KMS-11 (cell line): ENCODE measurements at regions not wholly inside any gene's neighbourhood (a gene's known extent, or its start where the extent isn't known, plus 50 kb on each side); places are given as distances from the start of the nearest gene placed in this dataset.

Source experiments
- H2AFZ ChIP-seq: fragments of 200-600 bp; sonication (generic); 2 replicates; pipeline ENCODE4 v1.6.1; 2016; ENCODE audit warnings: antibody characterized with exemption, mixed run types, low read depth
- H3K27ac ChIP-seq: fragments of 200-600 bp; sonication (generic); 2 replicates; pipeline ENCODE4 v1.6.1; 2016; ENCODE audit warnings: mild to moderate bottlenecking, mixed run types
- H3K27me3 ChIP-seq: fragments of 200-600 bp; sonication (generic); 2 replicates; pipeline ENCODE4 v1.6.1; 2017; ENCODE audit warnings: mild to moderate bottlenecking, low read depth, mixed run types, moderate library complexity; ENCODE audit not compliant: insufficient read depth
- H3K36me3 ChIP-seq: fragments of 200-600 bp; sonication (generic); 2 replicates; pipeline ENCODE4 v1.6.1; 2017; ENCODE audit warnings: mild to moderate bottlenecking, mixed run types; ENCODE audit not compliant: insufficient read depth
- H3K4me1 ChIP-seq: fragments of 200-600 bp; sonication (generic); 2 replicates; pipeline ENCODE4 v1.6.1; 2016; ENCODE audit warnings: mild to moderate bottlenecking, low read depth, mixed run types; ENCODE audit not compliant: poor library complexity, severe bottlenecking
- H3K4me2 ChIP-seq: fragments of 200-600 bp; sonication (generic); 2 replicates; pipeline ENCODE4 v1.7.0; 2016; ENCODE audit warnings: mild to moderate bottlenecking, mixed run types
- H3K4me3 ChIP-seq: fragments of 200-600 bp; sonication (generic); IDR thresholded peaks from 2 replicates; pipeline ENCODE4 v1.6.1; 2017; ENCODE audit warnings: low read depth, low read length, mixed read lengths; ENCODE audit not compliant: insufficient read depth
- H3K79me2 ChIP-seq: fragments of 200-600 bp; sonication (generic); 2 replicates; pipeline ENCODE4 v1.6.1; 2016; ENCODE audit warnings: low read depth, mixed run types; ENCODE audit not compliant: insufficient read depth
- H3K9ac ChIP-seq: fragments of 200-600 bp; sonication (generic); 2 replicates; pipeline ENCODE4 v1.6.1; 2016; ENCODE audit warnings: mild to moderate bottlenecking, mixed run types
- H4K20me1 ChIP-seq: fragments of 200-600 bp; sonication (generic); 2 replicates; pipeline ENCODE4 v1.6.1; 2016; ENCODE audit warnings: mild to moderate bottlenecking, mixed run types; ENCODE audit not compliant: insufficient read depth
- TF ChIP-seq, protein P1 (sequence below): fragments of 200-600 bp; sonication (generic); conservative IDR thresholded peaks from 2 replicates; pipeline ENCODE4 v1.6.1; 2017; ENCODE audit warnings: low read depth, mild to moderate bottlenecking, antibody characterized with exemption, low read length, moderate library complexity, mixed read lengths

- Histone ChIP-seq H3K79me2 (no peaks in the 10 kb centered on the region), H3K27me3 (no peaks in the 10 kb centered on the region), H3K4me1 (no peaks in the 10 kb centered on the region), H3K9ac (no peak overlapping the region), H2AFZ (no peak overlapping the region), H3K36me3 (no peaks in the 10 kb centered on the region), H4K20me1 (no peaks in the 10 kb centered on the region), H3K4me3 (no peak overlapping the region), H3K4me2 (no peak overlapping the region), H3K27ac (no peak overlapping the region)
- TF ChIP-seq, protein P1, sequence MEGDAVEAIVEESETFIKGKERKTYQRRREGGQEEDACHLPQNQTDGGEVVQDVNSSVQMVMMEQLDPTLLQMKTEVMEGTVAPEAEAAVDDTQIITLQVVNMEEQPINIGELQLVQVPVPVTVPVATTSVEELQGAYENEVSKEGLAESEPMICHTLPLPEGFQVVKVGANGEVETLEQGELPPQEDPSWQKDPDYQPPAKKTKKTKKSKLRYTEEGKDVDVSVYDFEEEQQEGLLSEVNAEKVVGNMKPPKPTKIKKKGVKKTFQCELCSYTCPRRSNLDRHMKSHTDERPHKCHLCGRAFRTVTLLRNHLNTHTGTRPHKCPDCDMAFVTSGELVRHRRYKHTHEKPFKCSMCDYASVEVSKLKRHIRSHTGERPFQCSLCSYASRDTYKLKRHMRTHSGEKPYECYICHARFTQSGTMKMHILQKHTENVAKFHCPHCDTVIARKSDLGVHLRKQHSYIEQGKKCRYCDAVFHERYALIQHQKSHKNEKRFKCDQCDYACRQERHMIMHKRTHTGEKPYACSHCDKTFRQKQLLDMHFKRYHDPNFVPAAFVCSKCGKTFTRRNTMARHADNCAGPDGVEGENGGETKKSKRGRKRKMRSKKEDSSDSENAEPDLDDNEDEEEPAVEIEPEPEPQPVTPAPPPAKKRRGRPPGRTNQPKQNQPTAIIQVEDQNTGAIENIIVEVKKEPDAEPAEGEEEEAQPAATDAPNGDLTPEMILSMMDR: no peak
Observed at GRCh38 chr1:56394298-56394697, 185.1 kb downstream of the PLPP3 start.

DNA sequence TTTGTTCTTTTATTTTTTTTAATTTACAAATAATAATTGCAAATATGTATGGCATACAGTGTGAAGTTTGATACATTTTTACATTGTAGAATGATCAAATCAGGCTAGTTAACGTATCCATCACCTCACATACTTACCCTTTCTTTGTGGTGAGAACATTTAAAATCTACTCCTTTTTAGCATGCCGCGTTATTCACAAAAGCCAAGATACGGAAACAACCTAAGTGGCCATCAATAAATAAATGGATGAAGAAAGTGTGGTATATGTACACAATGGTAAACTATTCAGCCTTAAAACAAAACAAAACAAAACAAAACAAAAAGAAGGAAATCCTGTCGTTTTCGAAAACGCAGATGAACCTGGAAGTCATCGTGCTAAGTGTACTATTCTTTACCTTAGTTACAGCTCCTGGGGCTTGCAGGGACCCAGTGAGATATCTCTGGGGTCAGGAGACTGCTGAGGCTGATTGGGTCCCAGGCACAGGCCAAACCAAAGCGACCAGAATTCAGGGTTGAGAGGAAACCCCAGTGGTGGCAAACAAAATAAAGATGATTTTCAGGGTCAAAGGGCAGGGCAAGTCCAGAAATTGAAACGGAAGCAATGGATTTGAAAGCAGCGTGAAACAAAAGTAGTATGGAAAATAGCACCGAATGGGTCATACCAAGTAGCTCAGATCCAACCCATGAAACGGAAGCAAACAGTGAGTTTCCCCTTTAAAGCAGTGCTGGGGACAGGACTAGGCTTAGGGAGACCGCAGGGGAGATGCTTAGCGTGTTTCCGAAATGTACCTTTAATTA, 188.2 kb downstream of the PLPP3 start:
- no peak overlapping the region for H3K4me2 ChIP-seq

DNA sequence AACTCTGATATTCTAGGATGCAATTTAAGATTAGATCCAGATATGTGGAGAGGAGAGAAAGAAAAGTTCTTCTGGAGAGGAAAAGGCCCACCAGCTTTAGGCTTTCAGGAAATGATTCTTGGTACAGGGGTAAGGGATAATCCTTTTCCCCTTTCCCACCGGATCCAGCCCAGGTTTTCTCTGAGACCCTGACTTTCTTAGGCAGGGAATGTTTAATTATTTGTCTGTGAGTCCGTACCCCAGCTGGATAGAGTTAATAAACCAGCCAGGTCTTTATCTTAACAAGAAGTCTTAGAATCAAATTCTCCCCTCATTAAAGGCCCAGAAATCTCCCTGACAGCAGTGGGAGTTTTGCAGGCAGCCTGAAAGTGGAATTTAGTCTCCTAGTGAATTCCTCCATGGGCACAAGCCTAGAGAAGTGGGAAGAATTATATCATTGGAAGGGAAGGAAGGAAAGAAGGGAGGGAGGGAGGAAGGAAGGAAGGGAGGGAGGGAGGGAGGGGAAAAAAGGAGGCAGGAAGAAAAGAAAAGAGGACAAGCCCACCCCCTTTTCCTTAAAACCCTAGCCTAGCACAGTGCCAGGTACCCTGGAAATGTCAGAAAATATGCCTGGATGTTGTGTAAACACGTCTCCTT, 189.0 kb downstream of the PLPP3 start:
- Histone ChIP-seq H3K36me3 (no peaks in the 10 kb centered on the region), H3K4me3 (no peak overlapping the region), H2AFZ (no peak overlapping the region), H3K9ac (no peak overlapping the region), H4K20me1 (no peaks in the 10 kb centered on the region), H3K4me1 (no peaks in the 10 kb centered on the region), H3K27me3 (no peaks in the 10 kb centered on the region), H3K27ac (no peak overlapping the region), H3K4me2 (no peak overlapping the region), H3K79me2 (no peaks in the 10 kb centered on the region)
- TF ChIP-seq, protein P1: no peak

More for the DNA sequence above, 188.2 kb downstream of the PLPP3 start:
- Histone ChIP-seq H3K27ac (no peak overlapping the region), H3K9ac (no peak overlapping the region), H3K4me1 (no peaks in the 10 kb centered on the region), H3K27me3 (no peaks in the 10 kb centered on the region), H3K36me3 (no peaks in the 10 kb centered on the region), H2AFZ (no peak overlapping the region), H4K20me1 (no peaks in the 10 kb centered on the region), H3K4me3 (no peak overlapping the region), H3K79me2 (no peaks in the 10 kb centered on the region)
- TF ChIP-seq, protein P1: no peak

DNA sequence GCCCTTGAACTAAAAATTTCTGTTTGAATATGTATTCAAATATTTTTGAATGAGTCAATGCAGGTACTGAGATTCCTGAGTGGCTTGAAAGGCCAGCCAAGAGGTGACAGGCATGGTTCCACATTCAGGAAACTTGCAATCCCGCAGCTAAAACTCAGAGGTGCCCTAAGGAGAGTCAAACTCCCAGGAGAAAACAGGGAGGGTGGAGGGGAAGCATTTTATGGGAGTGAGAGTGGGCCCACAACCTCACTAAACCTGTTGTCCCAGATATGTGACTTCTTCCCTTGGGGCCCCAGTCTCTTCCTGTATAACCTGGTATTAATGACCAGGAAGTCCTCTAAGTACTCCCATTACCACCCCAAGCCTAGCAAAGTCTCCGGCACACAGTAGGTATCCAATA, 189.6 kb downstream of the PLPP3 start:
- Histone ChIP-seq H3K36me3 (no peaks in the 10 kb centered on the region), H3K4me3 (no peak overlapping the region), H3K27me3 (no peaks in the 10 kb centered on the region), H4K20me1 (no peaks in the 10 kb centered on the region), H3K4me2 (no peak overlapping the region), H2AFZ (no peak overlapping the region), H3K9ac (no peak overlapping the region), H3K4me1 (no peaks in the 10 kb centered on the region), H3K79me2 (no peaks in the 10 kb centered on the region), H3K27ac (no peak overlapping the region)
- TF ChIP-seq, protein P1: no peak
